Loucy (cell line): ENCODE measurements at regions not wholly inside any gene's neighbourhood (a gene's known extent, or its start where the extent isn't known, plus 50 kb on each side); places are given as distances from the start of the nearest gene placed in this dataset.

Source experiments
- H2AFZ ChIP-seq: fragments of 200-600 bp; sonication (generic); 2 replicates; pipeline ENCODE4 v1.6.0; 2016; ENCODE audit warnings: antibody characterized with exemption, mild to moderate bottlenecking, low read length, moderate library complexity
- H3F3A ChIP-seq: fragments of 200-600 bp; 2 replicates; pipeline ENCODE4 v1.6.0; 2016; ENCODE audit warnings: antibody characterized with exemption, low read depth, mild to moderate bottlenecking
- H3K27me3 ChIP-seq: fragments of 200-600 bp; sonication (generic); 2 replicates; pipeline ENCODE4 v1.6.1; 2014; ENCODE audit warnings: low read length, mild to moderate bottlenecking; ENCODE audit not compliant: insufficient read depth, poor library complexity, severe bottlenecking
- H3K36me3 ChIP-seq: fragments of 200-600 bp; sonication (generic); 2 replicates; pipeline ENCODE4 v1.6.1; 2016; ENCODE audit warnings: low read length; ENCODE audit not compliant: insufficient read depth
- H3K4me1 ChIP-seq: fragments of 200-600 bp; sonication (generic); 2 replicates; pipeline ENCODE4 v1.5.1; 2014; ENCODE audit warnings: low read length, mild to moderate bottlenecking; ENCODE audit not compliant: insufficient read depth, poor library complexity, severe bottlenecking
- H3K4me2 ChIP-seq: fragments of 200-600 bp; sonication (generic); 2 replicates; pipeline ENCODE4 v1.6.0; 2014; ENCODE audit warnings: antibody characterized with exemption, low read length, low read depth, mild to moderate bottlenecking; ENCODE audit not compliant: poor library complexity, severe bottlenecking
- H3K4me3 ChIP-seq: fragments of 200-600 bp; sonication (generic); 2 replicates; pipeline ENCODE4 v1.5.1; 2014; ENCODE audit warnings: low read length, mild to moderate bottlenecking, mixed read lengths; ENCODE audit not compliant: poor library complexity, severe bottlenecking
- H3K79me2 ChIP-seq: fragments of 200-600 bp; sonication (generic); 2 replicates; pipeline ENCODE4 v1.6.1; 2014; ENCODE audit warnings: low read length; ENCODE audit not compliant: insufficient read depth
- H3K9ac ChIP-seq: fragments of 200-600 bp; sonication (generic); 2 replicates; pipeline ENCODE4 v1.6.0; 2014; ENCODE audit warnings: mild to moderate bottlenecking, low read depth, low read length, moderate library complexity; ENCODE audit not compliant: poor library complexity, severe bottlenecking
- H3K9me2 ChIP-seq: fragments of 200-600 bp; sonication (generic); replicated peaks from 2 replicates; pipeline ENCODE4 v1.6.1; 2016; ENCODE audit warnings: low read depth, low read length, mixed read lengths
- H3K9me3 ChIP-seq: fragments of 200-600 bp; sonication (generic); 2 replicates; pipeline ENCODE4 v1.6.1; 2014; ENCODE audit warnings: mild to moderate bottlenecking, antibody characterized with exemption, low read length, low read depth; ENCODE audit not compliant: insufficient read depth
- H4K20me1 ChIP-seq: fragments of 200-600 bp; sonication (generic); 2 replicates; pipeline ENCODE4 v1.6.0; 2014; ENCODE audit warnings: antibody characterized with exemption, low read length, mild to moderate bottlenecking; ENCODE audit not compliant: insufficient read depth, poor library complexity, severe bottlenecking
- CTCF ChIP-seq: fragments of 200-600 bp; sonication (generic); conservative IDR thresholded peaks from 2 replicates; pipeline ENCODE4 v1.5.1; 2014; ENCODE audit warnings: mild to moderate bottlenecking, antibody characterized with exemption, low read length
- EZH2phosphoT487 ChIP-seq: fragments of 200-600 bp; IDR thresholded peaks from 2 replicates; pipeline ENCODE4 v1.6.1; 2018; ENCODE audit warnings: antibody characterized with exemption, mild to moderate bottlenecking, moderate library complexity, borderline replicate concordance

- no peaks in the 10 kb centered on the region for H3K27me3 ChIP-seq
- H4K20me1 ChIP-seq: no peaks in the 10 kb centered on the region
- no peaks in the 10 kb centered on the region for H3K9me2 ChIP-seq
- H2AFZ ChIP-seq: no peak overlapping the region
- H3K9ac ChIP-seq: no peak overlapping the region
- H3F3A ChIP-seq: no peaks in the 10 kb centered on the region
- no peak for TF ChIP-seq EZH2phosphoT487
- no peak for TF ChIP-seq CTCF
- H3K4me2 ChIP-seq: no peak overlapping the region
- H3K79me2 ChIP-seq: no peaks in the 10 kb centered on the region
- H3K4me1 ChIP-seq: no peaks in the 10 kb centered on the region
- H3K36me3 ChIP-seq: no peaks in the 10 kb centered on the region
- H3K9me3 ChIP-seq: no peaks in the 10 kb centered on the region; the same call in 1 of the 2 replicates
- H3K4me3 ChIP-seq: no peak overlapping the region
Observed at GRCh38 chr1:213829780-213830179, 158.0 kb upstream of the PROX1 start.

GRCh38 chr1:213830371-213830770 lies 157.4 kb upstream of the PROX1 start:
- Histone ChIP-seq H3K79me2 (no peaks in the 10 kb centered on the region), H3K9ac (no peak overlapping the region), H3F3A (no peaks in the 10 kb centered on the region), H3K9me2 (no peaks in the 10 kb centered on the region), H4K20me1 (no peaks in the 10 kb centered on the region), H3K36me3 (no peaks in the 10 kb centered on the region), H3K4me3 (no peak overlapping the region), H3K4me1 (no peaks in the 10 kb centered on the region), H3K9me3 (no peaks in the 10 kb centered on the region; the same call in 1 of the 2 replicates), H2AFZ (no peak overlapping the region), H3K4me2 (no peak overlapping the region), H3K27me3 (no peaks in the 10 kb centered on the region)
- TF ChIP-seq CTCF (no peak), EZH2phosphoT487 (no peak)

DNA sequence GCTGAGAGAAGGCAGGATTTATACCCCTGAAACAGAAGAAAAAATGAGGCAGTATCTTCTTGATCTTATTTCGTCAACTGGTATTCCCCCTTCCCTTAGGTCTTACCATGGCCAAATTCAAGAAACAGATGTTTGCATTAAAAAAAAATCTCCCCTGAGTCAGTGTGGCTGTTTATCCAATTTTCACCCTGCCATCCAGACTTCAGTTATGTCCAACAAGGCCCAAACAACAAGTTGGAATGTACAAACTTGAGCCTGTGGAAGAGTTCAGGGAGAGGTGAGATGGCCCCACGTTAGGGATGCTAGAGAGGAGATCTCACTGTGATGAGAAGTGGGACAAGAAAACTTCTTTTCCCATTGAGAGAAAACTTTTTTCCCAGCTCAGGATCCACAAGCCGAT lies 147.2 kb upstream of the PROX1 start:
- TF ChIP-seq CTCF (no peak), EZH2phosphoT487 (no peak)
- no peaks in the 10 kb centered on the region for H3K9me2 ChIP-seq
- no peaks in the 10 kb centered on the region for H3F3A ChIP-seq

More for the DNA sequence above, 147.2 kb upstream of the PROX1 start:
- Histone ChIP-seq H3K36me3 (no peaks in the 10 kb centered on the region), H3K9ac (no peak overlapping the region), H3K27me3 (no peaks in the 10 kb centered on the region), H3K4me3 (no peak overlapping the region), H3K9me3 (no peaks in the 10 kb centered on the region), H4K20me1 (no peaks in the 10 kb centered on the region), H3K4me1 (no peaks in the 10 kb centered on the region), H2AFZ (no peak overlapping the region), H3K79me2 (no peaks in the 10 kb centered on the region), H3K4me2 (no peak overlapping the region)
